ENCODE measurements at regions not wholly inside any gene's neighbourhood (a gene's known extent, or its start where the extent isn't known, plus 50 kb on each side); places are given as distances from the start of the nearest gene placed in this dataset.

DNA sequence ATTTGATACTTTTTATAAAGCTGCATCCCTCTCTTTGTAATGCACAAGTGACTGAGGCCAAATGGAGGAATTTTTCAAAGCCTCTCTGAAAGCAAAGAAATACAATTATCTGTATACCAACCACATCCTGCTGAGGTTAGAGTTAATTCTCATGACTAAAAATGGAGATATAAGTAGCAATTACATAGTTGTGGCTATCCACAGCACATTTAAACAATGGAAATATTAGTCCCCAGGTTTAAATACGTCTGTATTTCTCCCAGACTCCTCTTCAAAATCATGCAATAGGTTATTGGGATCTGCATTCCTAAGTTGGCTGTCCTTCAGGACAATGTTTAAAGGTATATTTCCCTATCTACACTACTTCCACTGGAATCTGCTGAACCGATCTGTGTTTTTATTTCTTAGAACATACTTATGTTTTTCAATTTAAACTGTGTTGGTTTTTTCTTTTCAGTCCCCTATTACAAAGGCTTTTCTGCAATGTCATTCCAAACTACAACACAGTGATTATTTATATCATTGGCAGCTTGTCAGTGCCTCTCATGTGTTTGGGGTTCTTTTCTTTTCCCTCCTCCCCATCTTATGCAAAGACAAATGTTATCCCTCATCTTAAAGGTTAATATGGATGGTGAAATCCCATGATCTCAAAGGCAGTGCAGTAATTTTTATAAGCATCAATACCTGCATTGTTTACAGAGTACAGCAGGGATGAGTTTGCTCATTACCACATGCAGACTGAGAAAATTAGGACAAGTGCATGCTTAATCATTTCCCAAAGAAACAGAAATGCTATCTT is 134.8 kb upstream of the FSHR start:
- ChIA-PET POLR2A (no interaction called here), CTCF (no interaction called here)
- DNase-seq (ENCODE audit: low read depth, low spot score), result no peak
- H3K27me3 ChIP-seq (ENCODE audit: control insufficient read depth, insufficient read depth, low read length), result no peaks in the 10 kb centered on the region
- H3K4me3 ChIP-seq (ENCODE audit: low read depth, low read length), result no peak overlapping the region
- H3K27ac ChIP-seq (ENCODE audit: low read depth, low read length), result no peak overlapping the region
- TF ChIP-seq, protein P1, sequence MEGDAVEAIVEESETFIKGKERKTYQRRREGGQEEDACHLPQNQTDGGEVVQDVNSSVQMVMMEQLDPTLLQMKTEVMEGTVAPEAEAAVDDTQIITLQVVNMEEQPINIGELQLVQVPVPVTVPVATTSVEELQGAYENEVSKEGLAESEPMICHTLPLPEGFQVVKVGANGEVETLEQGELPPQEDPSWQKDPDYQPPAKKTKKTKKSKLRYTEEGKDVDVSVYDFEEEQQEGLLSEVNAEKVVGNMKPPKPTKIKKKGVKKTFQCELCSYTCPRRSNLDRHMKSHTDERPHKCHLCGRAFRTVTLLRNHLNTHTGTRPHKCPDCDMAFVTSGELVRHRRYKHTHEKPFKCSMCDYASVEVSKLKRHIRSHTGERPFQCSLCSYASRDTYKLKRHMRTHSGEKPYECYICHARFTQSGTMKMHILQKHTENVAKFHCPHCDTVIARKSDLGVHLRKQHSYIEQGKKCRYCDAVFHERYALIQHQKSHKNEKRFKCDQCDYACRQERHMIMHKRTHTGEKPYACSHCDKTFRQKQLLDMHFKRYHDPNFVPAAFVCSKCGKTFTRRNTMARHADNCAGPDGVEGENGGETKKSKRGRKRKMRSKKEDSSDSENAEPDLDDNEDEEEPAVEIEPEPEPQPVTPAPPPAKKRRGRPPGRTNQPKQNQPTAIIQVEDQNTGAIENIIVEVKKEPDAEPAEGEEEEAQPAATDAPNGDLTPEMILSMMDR (IDR thresholded peaks at IDR 0.05; ENCODE audit: low read depth, low read length), result no peak
- no peaks in the 10 kb centered on the region for H3K9me3 ChIP-seq (ENCODE audit: control insufficient read depth, insufficient read depth, low read length)

DNA sequence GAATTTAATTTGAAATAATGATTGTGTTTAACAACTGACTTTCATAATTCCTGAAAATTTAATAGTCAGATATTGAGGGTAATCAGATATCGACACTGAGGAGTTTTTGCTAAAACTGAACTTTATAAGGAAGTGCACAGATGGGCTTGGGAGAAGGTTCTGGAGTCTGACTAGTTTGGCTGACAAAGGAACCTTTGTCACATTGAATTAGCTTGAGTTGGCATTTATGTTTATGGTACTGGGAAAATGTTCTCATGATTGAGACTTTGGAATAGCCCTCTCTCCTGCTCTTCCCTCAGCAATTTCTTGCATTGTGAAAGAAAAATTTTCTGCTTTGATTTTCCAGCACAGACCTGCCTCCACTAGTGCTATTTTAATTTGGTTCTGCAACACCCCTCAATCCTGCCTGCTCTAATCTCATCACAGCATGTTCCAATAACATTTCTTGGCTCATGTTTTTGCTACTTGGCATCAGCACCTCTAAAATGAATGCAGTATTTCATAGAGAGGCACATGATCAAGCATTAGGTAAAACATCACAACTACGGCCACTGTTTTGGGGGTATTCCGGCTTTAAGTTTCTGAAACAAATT is 133.9 kb upstream of the FSHR start:
- Histone ChIP-seq H3K27me3 (ENCODE audit: control insufficient read depth, insufficient read depth, low read length) (no peaks in the 10 kb centered on the region), H3K9me3 (ENCODE audit: control insufficient read depth, insufficient read depth, low read length) (no peaks in the 10 kb centered on the region), H3K4me3 (ENCODE audit: low read depth, low read length) (no peak overlapping the region), H3K27ac (ENCODE audit: low read depth, low read length) (no peak overlapping the region)
- CTCF ChIA-PET, result no interaction called here
- TF ChIP-seq, protein P1 (IDR thresholded peaks at IDR 0.05; ENCODE audit: low read depth, low read length), result no peak
- POLR2A ChIA-PET, result no interaction called here
- DNase-seq (ENCODE audit: low read depth, low spot score), result no peak

DNA sequence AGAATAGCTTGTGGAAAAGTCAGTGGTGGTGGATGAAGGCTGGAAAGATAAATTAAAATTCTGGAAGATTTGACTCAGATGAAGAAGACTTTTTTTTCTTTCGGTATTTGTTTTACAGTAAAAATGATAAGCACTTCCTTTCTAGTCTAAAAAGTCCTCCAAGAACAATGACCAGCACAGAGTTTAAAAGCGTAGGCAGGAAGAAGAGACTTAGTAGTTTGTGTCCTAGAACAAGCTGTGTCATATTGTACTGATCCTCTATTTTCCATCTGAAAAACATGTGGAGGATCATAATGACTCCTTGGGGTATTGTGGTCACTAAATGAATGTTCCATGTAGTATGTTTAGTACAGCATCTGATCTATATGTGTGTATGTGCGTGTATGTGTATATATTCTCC is 132.4 kb upstream of the FSHR start:
- ChIA-PET CTCF (interaction anchor here (1.0 kb wide), 1 partner anchor 31 kb away, joined by 4 read pairs; no protein-coding TSS in a partner anchor), POLR2A (no interaction called here)

DNA sequence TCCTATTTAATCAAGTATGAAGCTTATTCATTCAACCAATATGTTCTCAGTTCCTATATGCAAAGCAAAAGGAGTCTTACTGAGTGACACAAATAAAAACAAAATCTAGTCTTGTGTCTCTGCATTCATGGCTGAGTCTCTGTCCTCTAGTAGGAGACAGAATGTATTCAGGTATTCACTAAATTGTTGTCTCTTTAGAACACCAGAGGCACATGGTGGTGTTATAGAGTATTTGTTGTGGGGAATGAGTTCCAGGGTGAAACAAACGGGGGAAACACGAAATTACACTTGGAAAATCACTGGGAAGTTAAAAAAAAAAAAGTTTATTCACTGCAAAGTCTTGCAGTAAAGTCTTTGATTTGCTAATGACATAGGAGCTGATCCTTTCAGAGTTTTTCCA is 131.7 kb upstream of the FSHR start:
- POLR2A ChIA-PET, result no interaction called here
- TF ChIP-seq, protein P1 (IDR thresholded peaks at IDR 0.05; ENCODE audit: low read depth, low read length), result 0 out of 2 replicates have a peak, but pooled peaks have one; percentile 20
- no peak for DNase-seq (ENCODE audit: low read depth, low spot score)
- no peaks in the 10 kb centered on the region for H3K27me3 ChIP-seq (ENCODE audit: control insufficient read depth, insufficient read depth, low read length)
- no peaks in the 10 kb centered on the region for H3K9me3 ChIP-seq (ENCODE audit: control insufficient read depth, insufficient read depth, low read length)
- H3K27ac ChIP-seq (ENCODE audit: low read depth, low read length), result no peak overlapping the region
- CTCF ChIA-PET, result interaction anchor here (1.0 kb wide), 2 partner anchors 30 to 340 kb away, joined by 3 to 4 read pairs; no protein-coding TSS in a partner anchor
- no peak overlapping the region for H3K4me3 ChIP-seq (ENCODE audit: low read depth, low read length)

More for the DNA sequence above, 132.4 kb upstream of the FSHR start:
- Histone ChIP-seq H3K9me3 (ENCODE audit: control insufficient read depth, insufficient read depth, low read length) (no peaks in the 10 kb centered on the region), H3K27me3 (ENCODE audit: control insufficient read depth, insufficient read depth, low read length) (no peaks in the 10 kb centered on the region), H3K27ac (ENCODE audit: low read depth, low read length) (no peak overlapping the region), H3K4me3 (ENCODE audit: low read depth, low read length) (no peak overlapping the region)
- no peak for DNase-seq (ENCODE audit: low read depth, low spot score)
- TF ChIP-seq, protein P1 (IDR thresholded peaks at IDR 0.05; ENCODE audit: low read depth, low read length), result no peak

DNA sequence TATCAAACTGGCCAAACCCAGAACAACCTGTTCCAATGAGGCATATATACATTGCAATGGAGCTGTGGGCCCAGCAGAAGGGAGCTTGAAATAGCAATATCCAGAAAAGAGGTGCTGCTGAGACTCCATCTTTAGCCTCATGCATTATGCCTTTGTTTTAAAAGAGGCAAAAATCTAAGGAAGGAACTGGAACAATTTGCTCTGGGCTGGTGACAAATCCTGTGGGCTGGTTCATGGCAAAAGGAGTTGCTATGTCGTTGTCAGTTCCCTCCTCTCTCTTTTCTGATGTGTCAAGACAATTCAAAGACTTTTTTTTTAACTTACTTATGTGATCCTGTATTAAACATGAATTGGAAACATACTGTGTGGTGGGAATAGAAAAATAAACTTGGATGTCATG is 124.2 kb upstream of the FSHR start:
- POLR2A ChIA-PET, result no interaction called here
- TF ChIP-seq, protein P1 (IDR thresholded peaks at IDR 0.05; ENCODE audit: low read depth, low read length), result no peak
- H3K27me3 ChIP-seq (ENCODE audit: control insufficient read depth, insufficient read depth, low read length), result no peaks in the 10 kb centered on the region
- CTCF ChIA-PET, result no interaction called here
- no peak overlapping the region for H3K4me3 ChIP-seq (ENCODE audit: low read depth, low read length)
- H3K9me3 ChIP-seq (ENCODE audit: control insufficient read depth, insufficient read depth, low read length), result no peaks in the 10 kb centered on the region
- DNase-seq (ENCODE audit: low read depth, low spot score), result no peak
- no peak overlapping the region for H3K27ac ChIP-seq (ENCODE audit: low read depth, low read length)

Measured in AG04450 (cell line).